ENCODE measurements at regions not wholly inside any gene's neighbourhood (a gene's known extent, or its start where the extent isn't known, plus 50 kb on each side); places are given as distances from the start of the nearest gene placed in this dataset.

DNA sequence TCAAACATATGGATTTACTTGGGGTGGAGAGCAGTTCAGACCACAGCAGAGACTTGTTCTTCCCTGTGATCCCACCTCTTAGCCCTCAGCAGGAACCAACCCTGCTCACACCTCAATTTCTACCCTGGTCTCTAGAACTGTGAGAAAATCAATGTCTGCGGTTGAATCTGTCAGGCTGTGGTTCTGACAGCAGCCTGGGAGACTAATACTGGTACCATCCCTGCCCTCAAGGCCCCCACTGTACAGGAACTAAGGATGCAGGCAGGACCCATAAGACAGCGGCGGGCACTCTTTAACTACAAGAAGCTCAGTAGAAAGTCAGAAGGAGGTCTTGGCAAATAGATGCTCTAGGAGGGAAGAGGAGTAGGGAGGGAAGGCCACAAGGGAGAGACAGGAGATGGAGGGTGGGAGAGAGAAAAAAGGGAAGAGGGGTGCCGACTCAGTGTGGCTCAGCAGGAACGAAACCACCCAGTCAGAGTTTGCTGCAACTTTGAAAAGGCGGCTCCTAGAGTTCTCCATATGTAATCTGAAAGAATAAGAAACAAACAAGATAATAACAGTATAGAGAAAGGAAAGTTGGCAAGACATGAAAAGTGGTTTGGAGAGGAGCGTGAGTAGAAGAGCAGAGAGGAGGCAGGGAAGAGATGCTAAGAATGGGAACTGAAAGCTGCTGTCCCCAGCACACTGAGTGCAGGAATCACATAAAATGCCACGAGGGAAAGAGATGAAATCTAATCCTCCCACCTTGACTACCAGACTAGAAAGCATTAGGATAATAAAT, 323.9 kb upstream of the ID2 start:
- Histone ChIP-seq H3K27me3 (ENCODE audit: insufficient read depth, low read length) (no peaks in the 10 kb centered on the region), H2AFZ (ENCODE audit: low read depth, low read length) (no peak overlapping the region), H3K4me3 (ENCODE audit: low read length) (no peak overlapping the region), H3K36me3 (ENCODE audit: insufficient read depth, low read length) (no peaks in the 10 kb centered on the region), H3K4me1 (ENCODE audit: insufficient read depth, low read length) (no peaks in the 10 kb centered on the region), H3K9me3 (ENCODE audit: low read length) (peaks cover 2% of the 10 kb centered on the region)

DNA sequence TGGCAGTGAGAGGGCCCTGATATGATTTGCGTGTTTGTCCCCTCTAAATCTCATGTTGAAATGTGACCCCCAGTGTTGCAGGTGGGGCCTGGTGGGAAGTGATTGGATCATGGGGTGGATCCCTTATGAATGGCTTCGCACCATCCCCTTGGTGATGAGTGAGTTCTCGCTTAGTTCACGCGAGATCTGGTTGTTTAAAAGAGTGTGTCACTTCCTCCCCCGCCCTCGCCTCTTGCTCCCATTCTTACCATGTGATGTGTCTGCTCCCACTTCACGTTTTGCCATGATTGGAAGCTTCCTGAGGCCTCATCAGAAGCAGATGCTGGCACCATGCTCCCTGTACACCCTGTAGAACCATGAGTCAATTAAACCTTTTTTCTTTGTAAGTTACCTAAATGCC, 319.9 kb upstream of the ID2 start:
- H3K9me3 ChIP-seq (ENCODE audit: low read length), result no peaks in the 10 kb centered on the region
- H3K4me1 ChIP-seq (ENCODE audit: insufficient read depth, low read length), result no peaks in the 10 kb centered on the region
- no peaks in the 10 kb centered on the region for H3K27me3 ChIP-seq (ENCODE audit: insufficient read depth, low read length)
- H3K36me3 ChIP-seq (ENCODE audit: insufficient read depth, low read length), result no peaks in the 10 kb centered on the region
- no peak overlapping the region for H3K4me3 ChIP-seq (ENCODE audit: low read length)
- H2AFZ ChIP-seq (ENCODE audit: low read depth, low read length), result no peak overlapping the region

DNA sequence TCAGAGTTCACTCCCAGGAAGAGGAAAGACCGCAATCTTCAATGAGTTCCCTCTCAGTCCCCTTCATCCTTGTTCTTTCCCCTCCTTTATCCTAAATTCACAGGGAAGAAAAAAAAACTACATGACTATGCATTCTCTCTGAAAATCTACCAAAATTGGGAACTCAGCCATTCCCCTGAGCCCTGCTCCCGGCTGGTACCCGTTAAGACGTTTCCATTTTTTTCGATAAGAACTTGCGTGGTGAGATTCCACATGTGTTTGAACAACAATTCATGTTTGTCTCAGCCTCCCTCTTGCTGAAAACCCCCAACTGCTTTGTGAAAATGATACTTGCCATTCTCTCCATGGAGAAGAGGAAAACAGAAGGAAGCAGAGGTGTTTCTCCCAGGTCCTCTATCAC, 318.7 kb upstream of the ID2 start:
- H3K4me3 ChIP-seq (ENCODE audit: low read length), result no peak overlapping the region
- no peaks in the 10 kb centered on the region for H3K27me3 ChIP-seq (ENCODE audit: insufficient read depth, low read length)
- H3K4me1 ChIP-seq (ENCODE audit: insufficient read depth, low read length), result no peaks in the 10 kb centered on the region
- H3K9me3 ChIP-seq (ENCODE audit: low read length), result no peaks in the 10 kb centered on the region
- H2AFZ ChIP-seq (ENCODE audit: low read depth, low read length), result peak overlapping the region; percentile 9
- no peaks in the 10 kb centered on the region for H3K36me3 ChIP-seq (ENCODE audit: insufficient read depth, low read length)

DNA sequence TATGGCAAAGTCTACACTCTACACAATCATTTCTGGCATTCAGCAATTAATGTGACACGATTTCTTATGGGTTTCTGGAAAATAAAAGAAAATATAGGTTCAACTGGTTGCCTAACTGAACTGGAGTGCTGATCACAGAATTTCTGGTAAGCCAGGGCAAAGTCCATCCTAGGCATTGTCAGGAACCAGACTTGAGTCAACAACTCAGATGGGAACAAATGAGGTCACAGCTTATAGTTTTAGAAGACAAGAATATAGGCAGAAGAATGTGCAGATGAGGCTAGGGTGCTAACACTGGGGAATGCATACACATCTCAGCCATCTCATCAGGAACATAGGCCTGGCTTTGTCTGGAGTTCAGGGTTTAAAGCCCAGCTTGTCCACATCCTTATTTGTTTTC, 317.2 kb upstream of the ID2 start:
- no peaks in the 10 kb centered on the region for H3K36me3 ChIP-seq (ENCODE audit: insufficient read depth, low read length)
- H3K4me3 ChIP-seq (ENCODE audit: low read length), result no peak overlapping the region
- no peaks in the 10 kb centered on the region for H3K27me3 ChIP-seq (ENCODE audit: insufficient read depth, low read length)
- H2AFZ ChIP-seq (ENCODE audit: low read depth, low read length), result no peak overlapping the region
- no peaks in the 10 kb centered on the region for H3K9me3 ChIP-seq (ENCODE audit: low read length)
- H3K4me1 ChIP-seq (ENCODE audit: insufficient read depth, low read length), result no peaks in the 10 kb centered on the region

DNA sequence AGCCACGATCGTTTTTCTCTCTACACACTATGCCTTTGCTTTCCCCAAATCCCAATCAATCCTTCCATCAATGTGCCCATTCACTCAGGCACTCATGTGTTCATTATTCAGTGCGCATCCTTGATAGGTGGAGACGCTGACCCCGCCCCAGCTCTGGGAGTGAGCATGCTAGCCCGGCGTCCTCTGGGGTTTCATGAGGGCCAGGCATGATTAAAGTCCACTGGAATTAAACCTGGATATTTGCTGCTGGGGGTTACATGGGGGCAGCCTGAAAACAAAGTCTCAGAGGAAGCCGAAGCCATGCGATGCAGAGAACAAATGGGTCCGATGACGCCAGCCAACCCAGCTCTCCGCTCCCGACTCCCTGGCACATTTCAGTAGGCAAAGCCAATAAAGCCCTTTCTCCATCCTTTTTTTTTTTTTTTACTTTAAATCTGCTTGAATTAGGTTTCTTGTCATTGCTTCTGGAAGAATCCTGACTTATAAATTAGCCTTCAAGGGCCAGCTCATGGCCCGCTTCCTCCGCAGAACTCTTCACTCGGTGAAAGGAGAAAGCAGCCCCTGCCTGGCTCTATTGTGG, 316.4 kb upstream of the ID2 start:
- Histone ChIP-seq H3K4me3 (ENCODE audit: low read length) (no peak overlapping the region), H3K9me3 (ENCODE audit: low read length) (no peaks in the 10 kb centered on the region), H3K27me3 (ENCODE audit: insufficient read depth, low read length) (no peaks in the 10 kb centered on the region), H3K36me3 (ENCODE audit: insufficient read depth, low read length) (no peaks in the 10 kb centered on the region), H3K4me1 (ENCODE audit: insufficient read depth, low read length) (no peaks in the 10 kb centered on the region), H2AFZ (ENCODE audit: low read depth, low read length) (no peak overlapping the region)

DNA sequence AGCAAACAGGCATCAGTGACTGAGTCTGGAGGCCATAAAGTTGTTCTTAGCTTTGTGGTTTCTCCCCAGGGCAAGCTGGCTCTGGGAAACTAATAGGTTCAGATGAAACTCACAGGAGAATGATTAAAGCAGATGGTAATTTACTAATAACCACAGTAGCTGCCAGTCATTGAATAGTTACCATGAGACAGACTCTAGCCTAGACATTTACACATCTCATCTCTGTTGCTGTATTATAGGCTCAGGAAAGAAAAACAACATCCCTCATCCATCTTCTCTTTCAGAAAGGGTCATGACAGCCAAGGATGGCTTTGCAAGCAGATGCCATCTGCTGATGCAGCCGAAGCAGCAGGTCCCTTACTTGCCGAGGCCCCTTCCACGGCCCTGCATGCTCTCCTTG, 314.0 kb upstream of the ID2 start:
- Histone ChIP-seq H3K9me3 (ENCODE audit: low read length) (no peaks in the 10 kb centered on the region), H3K4me1 (ENCODE audit: insufficient read depth, low read length) (no peaks in the 10 kb centered on the region), H3K4me3 (ENCODE audit: low read length) (no peak overlapping the region), H2AFZ (ENCODE audit: low read depth, low read length) (no peak overlapping the region), H3K27me3 (ENCODE audit: insufficient read depth, low read length) (no peaks in the 10 kb centered on the region), H3K36me3 (ENCODE audit: insufficient read depth, low read length) (no peaks in the 10 kb centered on the region)

DNA sequence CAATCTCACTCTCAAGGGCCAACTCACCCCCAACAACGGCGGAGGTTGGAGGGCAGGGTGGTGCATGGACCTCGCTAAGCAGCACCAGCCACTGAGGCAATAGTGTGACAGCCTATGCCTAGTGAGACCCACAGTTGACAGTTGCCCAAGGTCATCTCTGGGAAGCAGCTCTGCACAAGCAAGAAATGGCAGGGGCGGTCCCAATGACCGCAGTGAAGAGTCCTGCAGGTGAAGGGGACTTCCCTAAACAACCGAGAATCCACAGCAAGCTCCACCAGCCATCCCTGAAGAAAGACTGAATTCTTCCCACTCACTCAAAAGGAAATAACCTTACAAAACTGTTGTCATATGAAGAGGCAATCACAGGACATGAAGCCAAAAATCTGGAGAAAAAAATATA, 313.4 kb upstream of the ID2 start:
- no peaks in the 10 kb centered on the region for H3K27me3 ChIP-seq (ENCODE audit: insufficient read depth, low read length)
- H3K4me1 ChIP-seq (ENCODE audit: insufficient read depth, low read length), result no peaks in the 10 kb centered on the region
- no peak overlapping the region for H2AFZ ChIP-seq (ENCODE audit: low read depth, low read length)
- no peak overlapping the region for H3K4me3 ChIP-seq (ENCODE audit: low read length)
- H3K9me3 ChIP-seq (ENCODE audit: low read length), result no peaks in the 10 kb centered on the region
- no peaks in the 10 kb centered on the region for H3K36me3 ChIP-seq (ENCODE audit: insufficient read depth, low read length)

DNA sequence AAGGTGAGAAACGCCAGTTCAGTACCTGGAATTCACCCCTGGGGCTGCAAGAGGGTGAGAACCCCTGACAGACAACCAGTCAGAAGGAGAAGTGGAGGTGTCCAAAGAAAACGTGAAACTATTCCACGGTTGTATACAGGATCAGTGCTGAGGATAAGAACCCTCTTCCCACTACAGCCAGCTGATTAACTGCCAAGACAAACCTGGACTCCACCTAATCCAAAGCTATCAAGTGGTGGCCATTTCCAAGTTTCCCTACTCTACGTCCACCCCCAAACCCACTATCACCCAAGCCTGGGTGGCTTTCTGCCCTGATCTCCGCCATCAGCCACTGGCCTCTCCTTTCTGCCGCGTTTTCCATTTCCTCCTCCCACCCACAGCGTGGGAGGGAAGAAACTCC, 312.3 kb upstream of the ID2 start:
- H2AFZ ChIP-seq (ENCODE audit: low read depth, low read length), result no peak overlapping the region
- no peak overlapping the region for H3K4me3 ChIP-seq (ENCODE audit: low read length)
- no peaks in the 10 kb centered on the region for H3K36me3 ChIP-seq (ENCODE audit: insufficient read depth, low read length)
- no peaks in the 10 kb centered on the region for H3K4me1 ChIP-seq (ENCODE audit: insufficient read depth, low read length)
- no peaks in the 10 kb centered on the region for H3K9me3 ChIP-seq (ENCODE audit: low read length)
- H3K27me3 ChIP-seq (ENCODE audit: insufficient read depth, low read length), result no peaks in the 10 kb centered on the region

DNA sequence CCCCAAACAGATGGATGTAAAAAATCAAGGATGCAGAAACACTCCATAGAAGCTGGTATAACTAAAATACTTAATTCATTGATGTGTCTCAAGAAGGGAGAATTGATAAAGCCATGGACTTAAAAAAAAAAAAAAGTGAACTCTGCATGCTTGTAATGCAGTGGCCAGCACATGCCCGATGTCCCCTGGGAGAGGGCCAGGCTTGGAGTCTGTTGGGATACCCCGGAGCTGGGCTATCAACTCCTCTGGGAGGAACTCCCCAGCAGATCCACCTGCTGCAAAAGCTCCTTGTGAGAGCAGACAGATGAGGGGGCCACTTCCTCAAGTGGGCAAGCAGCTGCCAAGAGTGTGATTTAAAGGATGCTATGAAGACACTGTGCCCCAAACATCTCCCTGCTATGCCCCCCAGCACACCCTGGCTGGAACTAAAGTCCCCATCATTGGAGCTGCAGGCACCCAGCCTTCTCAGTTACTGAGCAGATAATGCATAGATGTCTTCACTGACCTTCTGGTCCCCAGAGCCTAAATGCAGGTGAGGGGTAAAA, 311.5 kb upstream of the ID2 start:
- Histone ChIP-seq H3K27me3 (ENCODE audit: insufficient read depth, low read length) (no peaks in the 10 kb centered on the region), H3K4me1 (ENCODE audit: insufficient read depth, low read length) (no peaks in the 10 kb centered on the region), H2AFZ (ENCODE audit: low read depth, low read length) (no peak overlapping the region), H3K36me3 (ENCODE audit: insufficient read depth, low read length) (no peaks in the 10 kb centered on the region), H3K9me3 (ENCODE audit: low read length) (no peaks in the 10 kb centered on the region), H3K4me3 (ENCODE audit: low read length) (no peak overlapping the region)

DNA sequence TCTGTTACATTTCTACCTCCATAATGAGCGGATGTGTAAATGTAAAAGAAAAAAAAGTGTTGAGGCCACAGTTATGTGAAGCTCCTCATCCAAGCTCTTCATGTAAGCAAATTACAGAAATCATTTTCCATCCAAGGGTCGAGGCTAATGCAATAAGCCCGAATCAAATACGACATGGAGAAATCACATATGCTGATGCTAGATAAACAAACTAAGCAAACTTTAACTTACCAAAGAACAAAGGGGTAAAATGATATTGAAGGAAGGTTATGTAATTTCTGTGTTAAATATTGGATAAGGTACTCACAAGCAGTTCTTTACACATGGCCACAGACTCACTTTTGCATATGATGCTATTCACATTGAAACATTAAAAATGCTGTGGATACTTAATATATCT, 310.2 kb upstream of the ID2 start:
- Histone ChIP-seq H3K27me3 (ENCODE audit: insufficient read depth, low read length) (no peaks in the 10 kb centered on the region), H3K36me3 (ENCODE audit: insufficient read depth, low read length) (no peaks in the 10 kb centered on the region), H3K4me1 (ENCODE audit: insufficient read depth, low read length) (no peaks in the 10 kb centered on the region), H2AFZ (ENCODE audit: low read depth, low read length) (no peak overlapping the region), H3K9me3 (ENCODE audit: low read length) (no peaks in the 10 kb centered on the region), H3K4me3 (ENCODE audit: low read length) (no peak overlapping the region)

DNA sequence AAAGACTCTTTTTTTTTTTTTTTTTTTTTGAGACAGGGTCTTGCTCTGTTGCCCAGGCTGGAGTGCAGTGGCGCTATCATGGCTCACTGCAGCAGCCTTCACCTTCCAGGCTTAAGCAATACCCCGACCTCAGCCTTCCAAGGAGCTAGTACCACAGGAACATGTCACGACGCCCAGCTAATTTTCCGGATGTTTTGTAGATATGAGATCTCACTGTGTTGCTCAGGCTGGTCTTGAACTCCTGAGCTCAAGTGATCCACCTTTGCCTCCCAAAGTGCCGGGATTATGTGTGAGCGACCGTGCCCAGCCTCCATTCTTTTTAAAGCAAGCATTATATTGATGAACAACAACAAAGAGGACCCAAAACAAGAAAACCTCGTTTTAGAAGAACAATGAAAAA, 307.1 kb upstream of the ID2 start:
- Histone ChIP-seq H2AFZ (ENCODE audit: low read depth, low read length) (no peak overlapping the region), H3K4me3 (ENCODE audit: low read length) (no peak overlapping the region), H3K9me3 (ENCODE audit: low read length) (no peaks in the 10 kb centered on the region), H3K27me3 (ENCODE audit: insufficient read depth, low read length) (no peaks in the 10 kb centered on the region), H3K36me3 (ENCODE audit: insufficient read depth, low read length) (no peaks in the 10 kb centered on the region), H3K4me1 (ENCODE audit: insufficient read depth, low read length) (peaks cover 2% of the 10 kb centered on the region)

DNA sequence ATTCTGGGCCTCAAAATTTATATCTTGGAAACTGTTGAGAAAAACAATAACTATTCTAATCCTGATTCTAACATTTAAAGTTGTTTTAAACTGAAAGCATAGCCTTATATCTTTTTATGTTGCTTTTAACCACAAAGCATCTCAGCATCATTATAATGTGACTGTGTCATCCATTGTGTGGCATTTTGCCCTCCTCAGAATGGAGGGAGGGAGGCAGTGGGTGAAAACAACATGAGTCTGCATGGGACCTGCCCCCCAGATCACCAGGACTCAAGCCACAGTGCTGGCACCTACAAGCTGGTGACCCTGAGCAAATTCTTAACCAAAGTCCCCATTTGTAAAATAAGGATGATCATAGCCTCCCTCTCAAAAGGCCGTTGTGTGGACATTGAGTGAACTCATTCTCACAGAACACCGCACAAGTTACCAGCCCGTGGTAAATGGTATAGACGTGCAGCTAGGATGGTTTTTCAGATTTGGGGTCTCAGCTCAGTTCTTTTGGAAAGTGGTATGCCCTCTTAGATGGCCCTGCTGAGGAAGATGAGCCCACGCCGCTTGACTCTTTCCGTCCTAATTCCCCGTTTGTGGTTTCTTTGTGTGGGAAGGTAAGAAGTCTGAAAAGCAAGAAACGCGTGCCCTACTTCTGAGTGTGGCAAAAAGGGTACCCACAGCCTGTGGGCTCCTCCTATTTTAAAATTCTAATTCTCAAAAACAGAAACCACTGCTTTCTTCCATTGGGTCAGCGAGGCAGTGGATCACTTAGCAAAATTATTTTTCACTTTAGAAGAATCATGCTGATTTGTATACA, 305.0 kb upstream of the ID2 start:
- Histone ChIP-seq H2AFZ (ENCODE audit: low read depth, low read length) (no peak overlapping the region), H3K4me3 (ENCODE audit: low read length) (no peak overlapping the region), H3K4me1 (ENCODE audit: insufficient read depth, low read length) (peaks cover 9% of the 10 kb centered on the region), H3K9me3 (ENCODE audit: low read length) (no peaks in the 10 kb centered on the region), H3K27me3 (ENCODE audit: insufficient read depth, low read length) (no peaks in the 10 kb centered on the region), H3K36me3 (ENCODE audit: insufficient read depth, low read length) (no peaks in the 10 kb centered on the region)

Data from neuron (in vitro differentiated cells).